DOHH2 (cell line): ENCODE measurements at regions not wholly inside any gene's neighbourhood (a gene's known extent, or its start where the extent isn't known, plus 50 kb on each side); places are given as distances from the start of the nearest gene placed in this dataset.

Experiments used
- H3F3A ChIP-seq: fragments of 200-600 bp; sonication (generic), shearing (Covaris generic); 2 replicates; pipeline ENCODE4 v1.6.0; 2016; ENCODE audit warnings: antibody characterized with exemption, mild to moderate bottlenecking; ENCODE audit not compliant: control insufficient read depth, insufficient read depth
- H3K27ac ChIP-seq: fragments of 200-600 bp; sonication (generic); 2 replicates; pipeline ENCODE4 v1.5.1; 2014; ENCODE audit warnings: low read depth, mild to moderate bottlenecking, low read length, moderate library complexity
- H3K27me3 ChIP-seq: fragments of 200-600 bp; sonication (generic); 2 replicates; pipeline ENCODE4 v1.6.1; 2014; ENCODE audit warnings: mild to moderate bottlenecking, low read length, mixed read lengths; ENCODE audit not compliant: control insufficient read depth
- H3K36me3 ChIP-seq: fragments of 200-600 bp; sonication (generic); 2 replicates; pipeline ENCODE4 v1.6.1; 2014; ENCODE audit warnings: mild to moderate bottlenecking, low read length, moderate library complexity, mixed read lengths; ENCODE audit not compliant: control insufficient read depth
- H3K4me1 ChIP-seq: fragments of 200-600 bp; sonication (generic); 2 replicates; pipeline ENCODE4 v1.6.1; 2014; ENCODE audit warnings: mild to moderate bottlenecking, low read length, mixed read lengths; ENCODE audit not compliant: control insufficient read depth
- H3K4me2 ChIP-seq: fragments of 200-600 bp; sonication (generic); 2 replicates; pipeline ENCODE4 v1.6.0; 2014; ENCODE audit warnings: mild to moderate bottlenecking, low read length, moderate library complexity
- H3K4me3 ChIP-seq: fragments of 200-600 bp; sonication (generic); 2 replicates; pipeline ENCODE4 v1.5.1; 2014; ENCODE audit warnings: mild to moderate bottlenecking, low read length, mixed read lengths
- H3K79me2 ChIP-seq: fragments of 200-600 bp; sonication (generic); 2 replicates; pipeline ENCODE4 v1.6.1; 2014; ENCODE audit warnings: mild to moderate bottlenecking, low read length, mixed read lengths; ENCODE audit not compliant: control insufficient read depth
- H3K9me2 ChIP-seq: fragments of 200-600 bp; sonication (generic); replicated peaks from 2 replicates; pipeline ENCODE4 v1.6.1; 2014; ENCODE audit warnings: mild to moderate bottlenecking, low read length, mixed read lengths; ENCODE audit not compliant: control insufficient read depth
- H3K9me3 ChIP-seq: fragments of 200-600 bp; sonication (generic); 2 replicates; pipeline ENCODE4 v1.6.1; 2014; ENCODE audit warnings: antibody characterized with exemption, low read length, mixed read lengths; ENCODE audit not compliant: control insufficient read depth, insufficient read depth
- H4K20me1 ChIP-seq: fragments of 200-600 bp; sonication (generic); 2 replicates; pipeline ENCODE4 v1.6.0; 2014; ENCODE audit warnings: low read depth, mild to moderate bottlenecking, antibody characterized with exemption, low read length, moderate library complexity; ENCODE audit not compliant: control insufficient read depth, insufficient read depth
- EZH2phosphoT487 ChIP-seq: fragments of 200-600 bp; sonication (generic); IDR thresholded peaks from 2 replicates; pipeline ENCODE4 v1.6.1; 2017; ENCODE audit warnings: borderline replicate concordance, mild to moderate bottlenecking, antibody characterized with exemption, low read length, moderate library complexity, mixed read lengths
- TF ChIP-seq, protein P1 (sequence below): fragments of 200-600 bp; sonication (generic); IDR thresholded peaks from one replicate; pipeline ENCODE4 v1.5.1; 2014; ENCODE audit warnings: antibody characterized with exemption, mild to moderate bottlenecking, low read depth, low read length; ENCODE audit not compliant: poor library complexity, severe bottlenecking

DNA sequence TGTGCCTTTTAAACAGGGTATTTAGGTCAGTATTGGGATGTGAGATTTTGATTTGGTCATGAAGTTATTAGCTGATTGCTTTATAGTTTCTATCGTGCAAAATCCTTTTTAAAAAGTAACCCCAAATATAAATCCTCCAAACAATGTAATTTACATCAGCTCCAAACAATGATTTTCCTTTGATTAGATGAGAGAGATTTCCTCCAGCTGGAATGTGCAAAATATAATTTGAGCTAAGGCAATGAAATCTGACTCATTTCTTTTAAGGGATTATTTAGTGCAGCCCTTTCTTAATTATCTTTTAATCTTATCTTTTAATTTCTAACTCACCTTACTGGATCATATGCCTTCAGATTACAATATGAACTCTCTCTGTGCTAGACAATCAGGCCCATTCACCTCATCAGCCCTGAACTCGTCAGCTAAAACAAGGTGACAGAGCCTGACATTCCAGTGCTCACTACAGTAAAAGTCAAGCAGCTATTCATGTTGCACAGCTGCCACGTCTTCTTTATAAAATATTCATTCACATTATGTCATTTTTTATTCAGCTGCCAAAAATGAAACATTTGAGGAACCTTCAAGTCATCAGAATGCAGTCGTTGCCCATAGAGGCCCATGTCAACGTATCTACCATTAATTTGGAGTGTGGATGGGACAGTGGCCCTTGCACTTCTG, 440.1 kb downstream of the CBLN4 start:
- H3F3A ChIP-seq = no peaks in the 10 kb centered on the region
- no peaks in the 10 kb centered on the region for H3K9me3 ChIP-seq
- H3K4me1 ChIP-seq = no peaks in the 10 kb centered on the region
- H3K9me2 ChIP-seq = no peaks in the 10 kb centered on the region
- H3K79me2 ChIP-seq = no peaks in the 10 kb centered on the region
- H3K27me3 ChIP-seq = no peaks in the 10 kb centered on the region
- no peaks in the 10 kb centered on the region for H3K36me3 ChIP-seq
- no peaks in the 10 kb centered on the region for H4K20me1 ChIP-seq
- no peak overlapping the region for H3K27ac ChIP-seq
- TF ChIP-seq, protein P1, sequence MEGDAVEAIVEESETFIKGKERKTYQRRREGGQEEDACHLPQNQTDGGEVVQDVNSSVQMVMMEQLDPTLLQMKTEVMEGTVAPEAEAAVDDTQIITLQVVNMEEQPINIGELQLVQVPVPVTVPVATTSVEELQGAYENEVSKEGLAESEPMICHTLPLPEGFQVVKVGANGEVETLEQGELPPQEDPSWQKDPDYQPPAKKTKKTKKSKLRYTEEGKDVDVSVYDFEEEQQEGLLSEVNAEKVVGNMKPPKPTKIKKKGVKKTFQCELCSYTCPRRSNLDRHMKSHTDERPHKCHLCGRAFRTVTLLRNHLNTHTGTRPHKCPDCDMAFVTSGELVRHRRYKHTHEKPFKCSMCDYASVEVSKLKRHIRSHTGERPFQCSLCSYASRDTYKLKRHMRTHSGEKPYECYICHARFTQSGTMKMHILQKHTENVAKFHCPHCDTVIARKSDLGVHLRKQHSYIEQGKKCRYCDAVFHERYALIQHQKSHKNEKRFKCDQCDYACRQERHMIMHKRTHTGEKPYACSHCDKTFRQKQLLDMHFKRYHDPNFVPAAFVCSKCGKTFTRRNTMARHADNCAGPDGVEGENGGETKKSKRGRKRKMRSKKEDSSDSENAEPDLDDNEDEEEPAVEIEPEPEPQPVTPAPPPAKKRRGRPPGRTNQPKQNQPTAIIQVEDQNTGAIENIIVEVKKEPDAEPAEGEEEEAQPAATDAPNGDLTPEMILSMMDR = no peak
- no peak for TF ChIP-seq EZH2phosphoT487
- no peak overlapping the region for H3K4me2 ChIP-seq
- H3K4me3 ChIP-seq = no peak overlapping the region

DNA sequence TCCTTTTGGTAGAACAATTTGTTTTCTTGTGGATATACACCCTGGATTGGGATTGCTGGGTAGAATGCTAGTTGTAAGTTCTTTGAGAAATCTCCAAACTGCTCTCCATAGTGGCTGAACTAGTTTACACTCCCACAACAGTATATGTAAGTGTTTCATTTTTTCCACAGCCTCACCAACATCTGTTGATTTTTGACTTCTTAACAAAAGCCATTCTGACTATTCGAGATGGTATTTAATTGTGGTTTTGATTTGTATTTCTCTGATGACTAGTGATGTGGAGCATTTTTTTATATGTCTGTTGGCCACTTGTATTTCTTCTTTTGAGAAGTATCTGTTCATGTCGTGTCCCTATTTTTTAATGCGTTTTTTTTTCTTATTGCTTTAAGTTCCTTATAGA, 444.1 kb downstream of the CBLN4 start:
- no peaks in the 10 kb centered on the region for H3F3A ChIP-seq
- H3K36me3 ChIP-seq = no peaks in the 10 kb centered on the region
- no peaks in the 10 kb centered on the region for H3K4me1 ChIP-seq
- H3K9me3 ChIP-seq = no peaks in the 10 kb centered on the region
- H3K27ac ChIP-seq = no peak overlapping the region
- no peak overlapping the region for H3K4me3 ChIP-seq
- H3K27me3 ChIP-seq = no peaks in the 10 kb centered on the region
- no peak overlapping the region for H3K4me2 ChIP-seq
- H4K20me1 ChIP-seq = no peaks in the 10 kb centered on the region
- H3K9me2 ChIP-seq = no peaks in the 10 kb centered on the region
- TF ChIP-seq, protein P1 = no peak
- TF ChIP-seq EZH2phosphoT487 = no peak
- no peaks in the 10 kb centered on the region for H3K79me2 ChIP-seq

DNA sequence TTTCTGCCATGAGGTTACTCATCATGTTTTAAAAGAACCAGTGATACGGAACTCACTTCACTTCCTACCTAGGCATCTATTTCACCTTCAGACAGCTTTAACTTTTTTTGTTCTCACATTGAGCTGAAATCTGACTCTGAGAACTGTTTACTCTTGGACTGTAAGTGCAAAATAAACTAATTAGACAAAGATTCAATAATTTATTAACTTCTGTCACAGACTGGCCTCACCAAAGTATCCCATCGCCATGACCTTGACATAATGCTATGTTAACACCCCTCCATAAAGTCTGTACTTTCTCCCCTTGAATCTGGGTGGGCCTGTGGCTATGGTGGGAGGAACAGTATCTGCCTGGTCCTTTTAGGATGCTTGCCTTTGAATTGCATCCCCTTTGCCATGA, 448.1 kb downstream of the CBLN4 start:
- H3K9me3 ChIP-seq = no peaks in the 10 kb centered on the region
- no peaks in the 10 kb centered on the region for H3K9me2 ChIP-seq
- H3K27ac ChIP-seq = no peak overlapping the region
- H3K79me2 ChIP-seq = no peaks in the 10 kb centered on the region
- H3K27me3 ChIP-seq = no peaks in the 10 kb centered on the region
- H3K36me3 ChIP-seq = no peaks in the 10 kb centered on the region
- no peaks in the 10 kb centered on the region for H3F3A ChIP-seq
- no peaks in the 10 kb centered on the region for H3K4me1 ChIP-seq
- TF ChIP-seq, protein P1 = no peak
- no peak for TF ChIP-seq EZH2phosphoT487
- no peaks in the 10 kb centered on the region for H4K20me1 ChIP-seq
- H3K4me3 ChIP-seq = no peak overlapping the region
- H3K4me2 ChIP-seq = no peak overlapping the region
